HFFc6 (cell line): ENCODE measurements at regions not wholly inside any gene's neighbourhood (a gene's known extent, or its start where the extent isn't known, plus 50 kb on each side); places are given as distances from the start of the nearest gene placed in this dataset.
A peak's percentile ranks its signal among the peaks of the same experiment; 100 is the strongest.

Source experiments
- DNase-seq: peaks from one replicate; pipeline ENCODE4 v3.0.0-alpha.2; 2018
- H3K27ac Mint-ChIP-seq: 2 replicates; pipeline ENCODE4 v1.8.0; 2020; ENCODE audit warnings: mild to moderate bottlenecking, mixed read lengths
- H3K27me3 Mint-ChIP-seq: 2 replicates; pipeline ENCODE4 v1.8.0; 2021; ENCODE audit warnings: mild to moderate bottlenecking, moderate library complexity, mixed read lengths; ENCODE audit not compliant: insufficient read depth
- H3K36me3 Mint-ChIP-seq: 2 replicates; pipeline ENCODE4 v1.8.0; 2021; ENCODE audit warnings: low read depth, mixed read lengths
- H3K4me1 Mint-ChIP-seq: 2 replicates; pipeline ENCODE4 v1.8.0; 2020; ENCODE audit warnings: low read depth, mixed read lengths
- H3K4me3 Mint-ChIP-seq: 2 replicates; pipeline ENCODE4 v1.8.0; 2020; ENCODE audit warnings: mild to moderate bottlenecking, moderate library complexity, mixed read lengths
- H3K9me3 Mint-ChIP-seq: 2 replicates; pipeline ENCODE4 v1.8.0; 2020; ENCODE audit warnings: mild to moderate bottlenecking, mixed read lengths
- TF ChIP-seq, protein P1 (sequence below): fragments of 200-600 bp; sonication (generic); IDR thresholded peaks from 2 replicates; pipeline ENCODE4 v1.5.0; 2021; ENCODE audit warnings: antibody characterized with exemption, mild to moderate bottlenecking

DNA sequence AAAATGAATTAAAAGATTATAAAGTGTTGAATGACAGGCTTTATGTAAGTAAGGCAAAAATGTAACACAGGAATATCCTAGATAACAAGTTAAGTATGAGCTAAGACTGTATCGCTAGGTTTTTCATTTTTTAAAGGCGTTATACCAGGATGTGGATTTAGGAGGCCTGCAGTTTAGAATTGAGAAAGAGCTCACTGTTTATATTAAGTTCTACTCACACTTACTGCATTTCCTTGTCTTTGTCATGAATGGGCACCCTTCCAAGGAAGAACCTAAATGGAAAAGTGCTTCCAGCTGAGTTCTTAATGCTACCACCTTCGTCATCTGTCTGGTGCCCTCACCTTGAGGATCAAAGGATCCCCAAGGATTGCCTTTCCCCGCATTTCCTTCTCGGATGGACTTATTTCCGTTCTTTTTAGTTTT, 148.7 kb downstream of the SOX4 start:
- no peaks in the 10 kb centered on the region for H3K27me3 Mint-ChIP-seq
- no peak overlapping the region; the same call in 1 of the 2 replicates for H3K27ac Mint-ChIP-seq
- H3K36me3 Mint-ChIP-seq, result no peaks in the 10 kb centered on the region
- peak; percentile 72 for DNase-seq
- H3K4me3 Mint-ChIP-seq, result no peak overlapping the region
- peaks cover 36% of the 10 kb centered on the region for H3K4me1 Mint-ChIP-seq
- TF ChIP-seq, protein P1, sequence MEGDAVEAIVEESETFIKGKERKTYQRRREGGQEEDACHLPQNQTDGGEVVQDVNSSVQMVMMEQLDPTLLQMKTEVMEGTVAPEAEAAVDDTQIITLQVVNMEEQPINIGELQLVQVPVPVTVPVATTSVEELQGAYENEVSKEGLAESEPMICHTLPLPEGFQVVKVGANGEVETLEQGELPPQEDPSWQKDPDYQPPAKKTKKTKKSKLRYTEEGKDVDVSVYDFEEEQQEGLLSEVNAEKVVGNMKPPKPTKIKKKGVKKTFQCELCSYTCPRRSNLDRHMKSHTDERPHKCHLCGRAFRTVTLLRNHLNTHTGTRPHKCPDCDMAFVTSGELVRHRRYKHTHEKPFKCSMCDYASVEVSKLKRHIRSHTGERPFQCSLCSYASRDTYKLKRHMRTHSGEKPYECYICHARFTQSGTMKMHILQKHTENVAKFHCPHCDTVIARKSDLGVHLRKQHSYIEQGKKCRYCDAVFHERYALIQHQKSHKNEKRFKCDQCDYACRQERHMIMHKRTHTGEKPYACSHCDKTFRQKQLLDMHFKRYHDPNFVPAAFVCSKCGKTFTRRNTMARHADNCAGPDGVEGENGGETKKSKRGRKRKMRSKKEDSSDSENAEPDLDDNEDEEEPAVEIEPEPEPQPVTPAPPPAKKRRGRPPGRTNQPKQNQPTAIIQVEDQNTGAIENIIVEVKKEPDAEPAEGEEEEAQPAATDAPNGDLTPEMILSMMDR, result no peak
- H3K9me3 Mint-ChIP-seq, result no peaks in the 10 kb centered on the region

GRCh38 chr6:21744331-21744730, 150.8 kb downstream of the SOX4 start:
- H3K27me3 Mint-ChIP-seq, result no peaks in the 10 kb centered on the region
- TF ChIP-seq, protein P1, result no peak
- no peak for DNase-seq
- H3K9me3 Mint-ChIP-seq, result no peaks in the 10 kb centered on the region
- H3K27ac Mint-ChIP-seq, result no peak overlapping the region
- H3K4me1 Mint-ChIP-seq, result peaks cover 29% of the 10 kb centered on the region
- no peaks in the 10 kb centered on the region for H3K36me3 Mint-ChIP-seq
- H3K4me3 Mint-ChIP-seq, result no peak overlapping the region

DNA sequence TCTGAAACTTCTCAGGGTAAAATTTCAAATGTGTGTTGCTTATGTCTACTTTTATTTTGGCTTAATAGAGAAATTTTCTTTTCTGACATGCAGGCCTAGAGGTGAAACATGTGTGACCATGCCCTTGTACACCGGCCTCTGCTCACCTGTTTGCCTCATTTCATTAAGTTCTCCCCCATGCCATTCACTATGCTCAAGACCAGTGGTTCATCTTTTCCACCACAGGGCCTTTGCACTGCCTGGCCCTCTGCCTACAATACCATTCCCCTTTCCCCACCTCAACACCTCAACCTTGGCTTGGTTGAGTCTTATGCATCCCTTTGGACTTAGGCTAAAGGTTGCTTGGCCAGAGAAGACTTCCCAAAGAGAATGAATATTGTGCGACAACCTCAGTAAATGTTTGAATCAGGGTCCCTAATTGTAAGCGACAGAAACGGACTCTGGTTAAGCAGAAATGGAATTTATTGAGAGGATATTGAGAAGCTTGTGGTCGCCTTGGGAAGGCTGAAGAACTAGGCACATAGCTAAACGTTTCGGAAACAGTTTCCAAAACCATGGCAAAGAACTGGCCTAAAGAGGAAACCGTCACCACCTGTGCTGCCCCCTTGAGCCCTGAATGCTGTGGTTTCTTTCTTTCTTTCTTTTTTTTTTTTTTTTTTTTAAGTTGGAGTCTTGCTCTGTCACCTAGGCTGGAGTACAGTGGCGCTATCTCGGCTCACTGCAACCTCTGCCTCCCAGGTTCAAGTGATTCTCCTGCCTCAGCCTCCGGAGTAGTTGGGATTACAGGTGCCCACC, 152.2 kb downstream of the SOX4 start:
- H3K27ac Mint-ChIP-seq, result no peak overlapping the region
- no peak overlapping the region for H3K4me3 Mint-ChIP-seq
- H3K9me3 Mint-ChIP-seq, result no peaks in the 10 kb centered on the region
- H3K27me3 Mint-ChIP-seq, result no peaks in the 10 kb centered on the region
- H3K36me3 Mint-ChIP-seq, result no peaks in the 10 kb centered on the region
- no peak for DNase-seq
- TF ChIP-seq, protein P1, result no peak
- peaks cover 23% of the 10 kb centered on the region for H3K4me1 Mint-ChIP-seq

DNA sequence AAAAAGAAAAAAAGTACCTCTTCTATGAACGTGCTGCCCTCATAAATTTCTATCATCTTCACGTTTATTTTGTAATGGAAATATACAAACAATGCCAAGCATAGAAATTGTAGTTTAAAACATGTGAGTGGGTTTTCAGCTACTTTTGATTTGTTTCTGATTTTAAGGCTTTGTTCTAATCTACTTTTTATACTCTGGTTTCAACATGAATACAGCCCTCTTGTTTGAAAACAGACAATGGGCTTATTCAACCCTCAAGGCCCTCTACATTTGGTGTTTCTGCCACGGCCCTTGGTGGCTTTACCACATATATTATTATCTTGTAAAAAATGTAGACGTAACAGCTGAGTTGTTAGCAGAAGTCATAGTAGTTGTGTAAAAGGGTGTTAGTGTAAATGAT, 153.9 kb downstream of the SOX4 start:
- Mint-ChIP-seq H3K4me1 (peaks cover 17% of the 10 kb centered on the region), H3K27ac (no peak overlapping the region)

GRCh38 chr6:21748343-21749056, 154.9 kb downstream of the SOX4 start:
- Mint-ChIP-seq H3K27ac (no peak overlapping the region), H3K9me3 (no peaks in the 10 kb centered on the region), H3K27me3 (peaks cover 2% of the 10 kb centered on the region; the same call in 1 of the 2 replicates), H3K4me1 (peaks cover 19% of the 10 kb centered on the region), H3K36me3 (no peaks in the 10 kb centered on the region), H3K4me3 (no peak overlapping the region)
- no peak for DNase-seq
- TF ChIP-seq, protein P1, result no peak

More for the DNA sequence above, 153.9 kb downstream of the SOX4 start:
- H3K4me3 Mint-ChIP-seq, result no peak overlapping the region
- H3K9me3 Mint-ChIP-seq, result no peaks in the 10 kb centered on the region
- TF ChIP-seq, protein P1, result no peak
- no peaks in the 10 kb centered on the region for H3K36me3 Mint-ChIP-seq
- DNase-seq, result no peak
- peaks cover 2% of the 10 kb centered on the region; the same call in 1 of the 2 replicates for H3K27me3 Mint-ChIP-seq
